ENCODE measurements at regions not wholly inside any gene's neighbourhood (a gene's known extent, or its start where the extent isn't known, plus 50 kb on each side); places are given as distances from the start of the nearest gene placed in this dataset.

- DNase-seq (ENCODE audit: low read depth): no peak
Observed at GRCh38 chr2:106572541-106573450, 85.6 kb downstream of the CD8B2 start.

GRCh38 chr2:106573773-106574172 lies 86.6 kb downstream of the CD8B2 start:
- DNase-seq (ENCODE audit: low read depth): no peak

GRCh38 chr2:106575955-106576354 lies 88.8 kb downstream of the CD8B2 start:
- no peak for DNase-seq (ENCODE audit: low read depth)

GRCh38 chr2:106577255-106577651 lies 90.1 kb downstream of the CD8B2 start:
- no peak for DNase-seq (ENCODE audit: low read depth)

- no peak for DNase-seq (ENCODE audit: low read depth)
Observed at GRCh38 chr2:106579750-106580197, 92.6 kb downstream of the CD8B2 start.

GRCh38 chr2:106580241-106580640 lies 93.1 kb downstream of the CD8B2 start:
- no peak for DNase-seq (ENCODE audit: low read depth)

GRCh38 chr2:106581328-106581727 lies 94.2 kb downstream of the CD8B2 start:
- DNase-seq (ENCODE audit: low read depth): no peak

GRCh38 chr2:106581755-106582147 lies 94.6 kb downstream of the CD8B2 start:
- no peak for DNase-seq (ENCODE audit: low read depth)

GRCh38 chr2:106582148-106583143 lies 95.3 kb downstream of the CD8B2 start:
- peak; percentile 30 for DNase-seq (ENCODE audit: low read depth)

GRCh38 chr2:106584304-106584954 lies 97.3 kb downstream of the CD8B2 start:
- DNase-seq (ENCODE audit: low read depth): no peak

GRCh38 chr2:106596844-106597243 lies 109.7 kb downstream of the CD8B2 start:
- no peak for DNase-seq (ENCODE audit: low read depth)

GRCh38 chr2:106599540-106599939 lies 112.4 kb downstream of the CD8B2 start:
- DNase-seq (ENCODE audit: low read depth): no peak

GRCh38 chr2:106602042-106602441 lies 114.9 kb downstream of the CD8B2 start:
- DNase-seq (ENCODE audit: low read depth): no peak

GRCh38 chr2:106606652-106607051 lies 119.5 kb downstream of the CD8B2 start:
- DNase-seq (ENCODE audit: low read depth): no peak

- DNase-seq (ENCODE audit: low read depth): no peak
Observed at GRCh38 chr2:106607371-106607770, 120.2 kb downstream of the CD8B2 start.

GRCh38 chr2:106609780-106610179 lies 122.6 kb downstream of the CD8B2 start:
- DNase-seq (ENCODE audit: low read depth): no peak

GRCh38 chr2:106614511-106615291 lies 127.5 kb downstream of the CD8B2 start:
- no peak for DNase-seq (ENCODE audit: low read depth)

- no peak for DNase-seq (ENCODE audit: low read depth)
Observed at GRCh38 chr2:106618614-106619013, 131.4 kb downstream of the CD8B2 start.

- DNase-seq (ENCODE audit: low read depth): no peak
Observed at GRCh38 chr2:106623456-106623855, 136.3 kb downstream of the CD8B2 start.

GRCh38 chr2:106624787-106625380 lies 137.7 kb downstream of the CD8B2 start:
- no peak for DNase-seq (ENCODE audit: low read depth)

GRCh38 chr2:106628377-106628776 lies 141.2 kb downstream of the CD8B2 start:
- DNase-seq (ENCODE audit: low read depth): no peak

Measured in stimulated activated CD8-positive, alpha-beta memory T cell treated with anti-CD3 and anti-CD28 coated beads, Interleukin-12 subunit alpha, Interleukin-12 subunit beta, amount 100 ng/mL, for 1 hour (primary cell).